ENCODE measurements at regions not wholly inside any gene's neighbourhood (a gene's known extent, or its start where the extent isn't known, plus 50 kb on each side); places are given as distances from the start of the nearest gene placed in this dataset.

GRCh38 chr3:103057487-103057886, 622.7 kb downstream of the ZPLD1 start:
- Histone ChIP-seq H3K36me3 (no peaks in the 10 kb centered on the region), H3K9me3 (no peaks in the 10 kb centered on the region), H3K27me3 (no peaks in the 10 kb centered on the region), H3K27ac (no peak overlapping the region), H3K4me3 (no peak overlapping the region), H3K4me1 (no peaks in the 10 kb centered on the region)
- DNase-seq = no peak
- TF ChIP-seq CTCF (IDR thresholded peaks at IDR 0.05) (no peak), POLR2A (IDR thresholded peaks at IDR 0.05) (no peak)
- intact Hi-C loops (cut with DNase I) = no loop called here

- Histone ChIP-seq H3K27ac (no peak overlapping the region), H3K4me1 (no peaks in the 10 kb centered on the region), H3K9me3 (no peaks in the 10 kb centered on the region), H3K27me3 (no peaks in the 10 kb centered on the region), H3K4me3 (no peak overlapping the region), H3K36me3 (no peaks in the 10 kb centered on the region)
- 52 to 56% methylated on average over 2 of the region's 2 CpGs for WGBS, 2 donors
- intact Hi-C loops (cut with DNase I) = no loop called here
- TF ChIP-seq CTCF (IDR thresholded peaks at IDR 0.05) (no peak), POLR2A (IDR thresholded peaks at IDR 0.05) (no peak)
- DNase-seq = no peak
Measured at GRCh38 chr3:103059432-103059831, 624.6 kb downstream of the ZPLD1 start.

GRCh38 chr3:103060242-103060641, 625.4 kb downstream of the ZPLD1 start:
- WGBS, 2 donors = 69% methylated on average over 3 of the region's 3 CpGs
- Histone ChIP-seq H3K27me3 (no peaks in the 10 kb centered on the region), H3K27ac (no peak overlapping the region), H3K9me3 (no peaks in the 10 kb centered on the region), H3K4me3 (no peak overlapping the region), H3K36me3 (no peaks in the 10 kb centered on the region), H3K4me1 (no peaks in the 10 kb centered on the region)
- DNase-seq = no peak
- TF ChIP-seq CTCF (IDR thresholded peaks at IDR 0.05) (no peak), POLR2A (IDR thresholded peaks at IDR 0.05) (no peak)
- intact Hi-C loops (cut with DNase I) = no loop called here

- Histone ChIP-seq H3K36me3 (no peaks in the 10 kb centered on the region), H3K4me1 (no peaks in the 10 kb centered on the region), H3K4me3 (no peak overlapping the region), H3K27me3 (no peaks in the 10 kb centered on the region), H3K27ac (no peak overlapping the region), H3K9me3 (no peaks in the 10 kb centered on the region)
- no peak for DNase-seq
- 71 to 74% methylated on average over 2 of the region's 2 CpGs for WGBS, 2 donors
- intact Hi-C loops (cut with DNase I) = no loop called here
- TF ChIP-seq CTCF (IDR thresholded peaks at IDR 0.05) (no peak), POLR2A (IDR thresholded peaks at IDR 0.05) (no peak)
Measured at GRCh38 chr3:103067963-103068362, 633.1 kb downstream of the ZPLD1 start.

- no peak for TF ChIP-seq POLR2A (IDR thresholded peaks at IDR 0.05)
- no peak for TF ChIP-seq CTCF (IDR thresholded peaks at IDR 0.05)
- Histone ChIP-seq H3K27ac (no peak overlapping the region), H3K27me3 (no peaks in the 10 kb centered on the region), H3K9me3 (no peaks in the 10 kb centered on the region), H3K4me1 (no peaks in the 10 kb centered on the region), H3K4me3 (no peak overlapping the region), H3K36me3 (no peaks in the 10 kb centered on the region)
- DNase-seq = no peak
- intact Hi-C loops (cut with DNase I) = no loop called here
- 68 to 76% methylated on average over 2 of the region's 2 CpGs for WGBS, 2 donors
Measured at GRCh38 chr3:103075282-103075681, 640.5 kb downstream of the ZPLD1 start.
